Left renal pelvis (tissue), 4 donors: ENCODE measurements at regions not wholly inside any gene's neighbourhood (a gene's known extent, or its start where the extent isn't known, plus 50 kb on each side); places are given as distances from the start of the nearest gene placed in this dataset.
"Not testable (repeated sequence)": the region's sequence is repeated elsewhere in the genome, so short reads cannot be mapped to it uniquely, and the experiment has no call there.

Source experiments
- DNase-seq, 4 donors: peaks; one replicate each; pipeline ENCODE4 v3.0.0-alpha.2; 2013; ENCODE audit warnings: low read depth in 4 of 4, low spot score in 3 of 4

- DNase-seq: peak in 2 of 4 donors; percentile 10 to 11
These were observed 283.5 kb downstream of the S1PR1 start for GRCh38 chr1:101520302-101520701.

GRCh38 chr1:101522486-101522885 lies 285.7 kb downstream of the S1PR1 start:
- DNase-seq: no peak

- no peak for DNase-seq
These were observed 290.0 kb downstream of the S1PR1 start for GRCh38 chr1:101526813-101527212.

GRCh38 chr1:101532377-101532776 lies 295.6 kb downstream of the S1PR1 start:
- DNase-seq: no peak

- no peak for DNase-seq
These were observed 303.3 kb downstream of the S1PR1 start for GRCh38 chr1:101540161-101540560.

- no peak for DNase-seq
These were observed 310.1 kb downstream of the S1PR1 start for GRCh38 chr1:101546885-101547284.

GRCh38 chr1:101547357-101547756 lies 310.5 kb downstream of the S1PR1 start:
- no peak for DNase-seq

GRCh38 chr1:101548376-101548775 lies 311.6 kb downstream of the S1PR1 start:
- DNase-seq: no peak

- no peak for DNase-seq
These were observed 313.8 kb downstream of the S1PR1 start for GRCh38 chr1:101550581-101550980.

- no peak for DNase-seq
These were observed 330.2 kb downstream of the S1PR1 start for GRCh38 chr1:101566883-101567538.

GRCh38 chr1:101567582-101568189 lies 330.9 kb downstream of the S1PR1 start:
- peak in 1 of 4 donors; percentile 2 for DNase-seq

GRCh38 chr1:101587741-101588140 lies 350.9 kb downstream of the S1PR1 start:
- peak; percentile 44 to 57 (median 48) for DNase-seq

- DNase-seq: no peak
These were observed 351.9 kb downstream of the S1PR1 start for GRCh38 chr1:101588677-101589076.

GRCh38 chr1:101592845-101593244 lies 356.0 kb downstream of the S1PR1 start:
- DNase-seq: no peak

- DNase-seq: no peak
These were observed 359.1 kb downstream of the S1PR1 start for GRCh38 chr1:101595881-101596374.

- DNase-seq: not testable (repeated sequence)
These were observed 363.8 kb downstream of the S1PR1 start for GRCh38 chr1:101600615-101601014.

- DNase-seq: no peak
These were observed 366.9 kb downstream of the S1PR1 start for GRCh38 chr1:101603726-101604125.

- DNase-seq: no peak
These were observed 369.1 kb downstream of the S1PR1 start for GRCh38 chr1:101605878-101606277.

- no peak for DNase-seq
These were observed 376.7 kb downstream of the S1PR1 start for GRCh38 chr1:101613546-101613945.

- DNase-seq: no peak
These were observed 377.8 kb downstream of the OLFM3 start for GRCh38 chr1:101618900-101619299.

- DNase-seq: no peak
These were observed 364.0 kb downstream of the OLFM3 start for GRCh38 chr1:101632548-101633272.

- no peak for DNase-seq
These were observed 350.9 kb downstream of the OLFM3 start for GRCh38 chr1:101645810-101646209.
